ENCODE measurements at regions not wholly inside any gene's neighbourhood (a gene's known extent, or its start where the extent isn't known, plus 50 kb on each side); places are given as distances from the start of the nearest gene placed in this dataset.
A peak's percentile ranks its signal among the peaks of the same experiment; 100 is the strongest.

- Histone ChIP-seq H3K4me1 (ENCODE audit: control insufficient read depth, insufficient read depth, low read length) (peaks cover 5% of the 10 kb centered on the region; the same call in 1 of the 2 replicates), H4K5ac (ENCODE audit: low read depth, low read length) (peak overlapping the region; percentile 83), H3K4me3 (ENCODE audit: insufficient read depth, low read depth, low read length) (no peak overlapping the region), H3K4ac (ENCODE audit: low read depth, low read length) (peak overlapping the region; percentile 37; the same call in 1 of the 2 replicates), H2BK15ac (ENCODE audit: low read depth, low read length) (peak overlapping the region; percentile 78; the same call in 2 of the 3 replicates), H4K8ac (ENCODE audit: low read depth in 2 of 2, low read length in 2 of 2) (0 out of 4 replicates have a peak overlapping the region, but pooled peaks of 1 of the 2 experiments have one; percentile 17), H2BK5ac (ENCODE audit: low read depth, low read length, poor library complexity, severe bottlenecking) (no peak overlapping the region), H2BK20ac (ENCODE audit: low read depth, low read length) (peak overlapping the region; percentile 38), H3K18ac (ENCODE audit: low read depth, low read length) (peak overlapping the region; percentile 82), H3K9ac (ENCODE audit: low read depth, low read length) (no peak overlapping the region; the same call in 1 of the 2 replicates), H3K9me1 (ENCODE audit: insufficient read depth, low read length) (no peaks in the 10 kb centered on the region), H3K79me1 (ENCODE audit: low read depth in 1 of 2, low read length in 2 of 2) (no peaks in the 10 kb centered on the region), H4K91ac (ENCODE audit: insufficient read depth, low read depth, low read length) (peak overlapping the region; percentile 70), H3K9me3 (ENCODE audit: control insufficient read depth, insufficient read depth, low read length) (no peaks in the 10 kb centered on the region), H3K4me2 (ENCODE audit: low read depth, low read length) (no peak overlapping the region), H4K20me1 (ENCODE audit: insufficient read depth, low read length) (no peaks in the 10 kb centered on the region), H2AK9ac (replicated peaks; ENCODE audit: low read depth, low read length, poor library complexity) (no peak overlapping the region), H2AK5ac (ENCODE audit: low read depth, low read length) (peak overlapping the region; percentile 65; the same call in 1 of the 2 replicates), H3K14ac (replicated peaks; ENCODE audit: low read depth, low read length) (no peak overlapping the region; the same call in 1 of the 2 replicates), H2AFZ (replicated peaks; ENCODE audit: low read length, poor library complexity) (no peak overlapping the region), H3K56ac (ENCODE audit: extremely low read depth, insufficient read depth, low read length) (no peak overlapping the region), H3K23ac (ENCODE audit: low read depth, low read length) (no peak overlapping the region), H2BK120ac (ENCODE audit: low read depth, low read length) (peak overlapping the region; percentile 68), H3K36me3 (ENCODE audit: control insufficient read depth, insufficient read depth, low read length) (no peaks in the 10 kb centered on the region), H3K27ac (ENCODE audit: insufficient read depth, low read length) (no peak overlapping the region), H3K27me3 (ENCODE audit: control insufficient read depth, insufficient read depth, low read length) (no peaks in the 10 kb centered on the region)
- dilution Hi-C loops (cut with HindIII; ENCODE audit: low sequenced_read_pairs, unreplicated experiment) (no loop called here), intact Hi-C loops (cut with micrococcal nuclease) (loop anchor here (5.0 kb wide), 2 partner anchors 219 to 1174 kb away; no protein-coding TSS in a partner anchor), in situ Hi-C loops (cut with MboI; ENCODE audit: low sequenced_read_pairs) (loop anchor here (5.0 kb wide), 2 partner anchors 459 to 834 kb away; partner anchors contain the start of gene GAS1)
- 75% methylated on average over 2 of the region's 6 CpGs; no CpG with 5 or more reads in 1 of the 2 experiments for WGBS, 2 experiments (ENCODE audit: extremely low coverage in 2 of 2, insufficient read length in 1 of 2)
- ChIA-PET CTCF (interaction anchor here (0.8 to 2.7 kb wide), 7 partner anchors 54 to 835 kb away, joined by 3 to 13 read pairs (median 4); partner anchors contain the start of gene GAS1), POLR2A (ENCODE audit: unreplicated experiment) (no interaction called here)
- ATAC-seq (ENCODE audit: low read depth) (no peak), DNase-seq (no peak)
- no peak for TF ChIP-seq POLR2A (IDR thresholded peaks at IDR 0.05; ENCODE audit: low read depth, low read length)
- TF ChIP-seq MAFK (IDR thresholded peaks at IDR 0.05; ENCODE audit: low read depth, low read length), result no peak
- no TSS peak for BruUV-seq (replicated peaks)
These were observed 134.1 kb upstream of the TUT7 start for GRCh38 chr9:86488345-86488744.
